Endothelial cell of umbilical vein (primary cell): ENCODE measurements at regions not wholly inside any gene's neighbourhood (a gene's known extent, or its start where the extent isn't known, plus 50 kb on each side); places are given as distances from the start of the nearest gene placed in this dataset.

Source experiments
- BruUV-seq: library from RNA; stranded (reverse); fragments of 400-500 nt; replicated peaks from 2 replicates; lab custom pipeline; 2021; lab: Mats Ljungman, UMichigan
- CTCF ChIA-PET: fragments of 300-600, 350-600 bp; sonication (Branson Sonifier 250); formaldehyde crosslinking; loops from one replicate; lab custom pipeline; 2021; ENCODE audit warnings: antibody characterized with exemption, inconsistent platforms; lab: Charles Lee
- POLR2A ChIA-PET: fragments of 300-600, 350-600 bp; sonication (Branson Sonifier 250); formaldehyde crosslinking; loops from one replicate; lab custom pipeline; 2021; ENCODE audit warnings: antibody characterized with exemption, inconsistent platforms; lab: Charles Lee
- DNase-seq: peaks from one replicate; pipeline ENCODE4 v3.0.0-alpha.2; 2011; ENCODE audit warnings: low read depth, low spot score
- FAIRE-seq: peaks from 2 replicates; lab custom pipeline; 2011; peaks lifted over from hg19 to GRCh38; lab: Jason Lieb, UNC
- H2AFZ ChIP-seq: 2 replicates; pipeline ENCODE4 v1.6.0; 2012; ENCODE audit warnings: low read depth, low read length, control low read depth, inconsistent platforms
- H3K27ac ChIP-seq: 2 replicates; pipeline ENCODE4 v1.5.1; 2011; ENCODE audit warnings: low read depth, mild to moderate bottlenecking, control low read depth, low read length, moderate library complexity; ENCODE audit not compliant: insufficient read depth
- H3K27me3 ChIP-seq, 2 experiments: 2 replicates each; pipeline versions ENCODE4 v1.6.0 to v1.6.1; 2011; ENCODE audit warnings: low read length in 2 of 2, mixed read lengths in 1 of 2; ENCODE audit not compliant: control insufficient read depth in 2 of 2, insufficient read depth in 2 of 2
- H3K36me3 ChIP-seq, 2 experiments: 2 replicates in 1 of 2; 3 replicates in 1 of 2; pipeline ENCODE4 v1.5.1; 2011; ENCODE audit warnings: low read length in 2 of 2, mild to moderate bottlenecking in 1 of 2, moderate library complexity in 1 of 2; ENCODE audit not compliant: control insufficient read depth in 2 of 2, insufficient read depth in 2 of 2; ENCODE audit errors: extremely low read depth in 1 of 2
- H3K4me1 ChIP-seq: 3 replicates; pipeline ENCODE4 v1.5.1; 2011; ENCODE audit warnings: mild to moderate bottlenecking, low read length; ENCODE audit not compliant: control insufficient read depth, insufficient read depth; ENCODE audit errors: extremely low read depth
- H3K4me2 ChIP-seq: 2 replicates; pipeline ENCODE4 v1.6.1; 2011; ENCODE audit warnings: low read length, control low read depth, mixed read lengths; ENCODE audit not compliant: insufficient read depth
- H3K4me3 ChIP-seq, 3 experiments: fragments of 200-600 bp in 1 of 3; sonication (generic), shearing (Covaris generic) in 1 of 3; replicated peaks in 1 of 3; 2 replicates each; pipeline ENCODE4 v1.5.1; 2011 to 2016; ENCODE audit warnings: control low read depth in 3 of 3, low read length in 3 of 3, mild to moderate bottlenecking in 2 of 3, inconsistent platforms in 1 of 3, low read depth in 1 of 3, moderate library complexity in 1 of 3; ENCODE audit not compliant: insufficient read depth in 1 of 3
- H3K79me2 ChIP-seq: 2 replicates; pipeline ENCODE4 v1.6.0; 2012; ENCODE audit warnings: low read length, inconsistent platforms; ENCODE audit not compliant: control insufficient read depth, insufficient read depth
- H3K9ac ChIP-seq: replicated peaks from 2 replicates; pipeline ENCODE3; 2011; ENCODE audit warnings: low read length, control low read depth; ENCODE audit not compliant: insufficient read depth; ENCODE audit errors: extremely low read depth
- H3K9me1 ChIP-seq: replicated peaks from 3 replicates; pipeline ENCODE4 v1.6.0; 2011; ENCODE audit warnings: mild to moderate bottlenecking, low read length; ENCODE audit not compliant: control insufficient read depth, insufficient read depth; ENCODE audit errors: extremely low read depth
- H3K9me3 ChIP-seq: replicated peaks from 2 replicates; pipeline ENCODE4 v1.5.1; 2012; ENCODE audit warnings: low read length, inconsistent platforms; ENCODE audit not compliant: control insufficient read depth, insufficient read depth
- H4K20me1 ChIP-seq: replicated peaks from 2 replicates; pipeline ENCODE3; 2011; ENCODE audit warnings: mild to moderate bottlenecking, low read length; ENCODE audit not compliant: control insufficient read depth, insufficient read depth; ENCODE audit errors: extremely low read depth
- EZH2 ChIP-seq: IDR thresholded peaks from 2 replicates; pipeline ENCODE4 v1.6.1; 2012; ENCODE audit warnings: borderline replicate concordance, low read depth, mild to moderate bottlenecking, moderate library complexity, low read length, inconsistent platforms; ENCODE audit not compliant: severe bottlenecking
- FOS ChIP-seq: IDR thresholded peaks from 2 replicates; pipeline ENCODE4 v1.6.1; 2011; ENCODE audit warnings: mild to moderate bottlenecking, low read length, moderate library complexity, borderline replicate concordance; ENCODE audit not compliant: insufficient read depth
- GATA2 ChIP-seq: IDR thresholded peaks from 2 replicates; pipeline ENCODE4 v1.7.0; 2011; ENCODE audit warnings: low read depth, mild to moderate bottlenecking, moderate library complexity, mixed read lengths, low read length; ENCODE audit not compliant: insufficient read length, insufficient read depth
- JUN ChIP-seq: IDR thresholded peaks from 2 replicates; pipeline ENCODE4 v1.6.1; 2011; ENCODE audit warnings: borderline replicate concordance, low read depth; ENCODE audit not compliant: insufficient read length, insufficient read depth
- MYC ChIP-seq: IDR thresholded peaks from one replicate; pipeline ENCODE4 v1.6.1; 2011; ENCODE audit warnings: mild to moderate bottlenecking, low read depth, low read length
- POLR2A ChIP-seq: IDR thresholded peaks from 2 replicates; pipeline ENCODE4 v1.6.1; 2012; ENCODE audit warnings: low read depth, mild to moderate bottlenecking, control low read depth, low read length
- POLR2AphosphoS5 ChIP-seq: IDR thresholded peaks from 2 replicates; pipeline ENCODE4 v1.6.1; 2012; ENCODE audit warnings: low read depth, mild to moderate bottlenecking, control low read depth, low read length, moderate library complexity; ENCODE audit not compliant: insufficient read depth
- dilution Hi-C: fragments of 300-500 bp; cut with MboI; formaldehyde crosslinking; loops from one replicate; pipeline ENCODE4 v1.15.0; 2019; ENCODE audit warnings: low sequenced_read_pairs; ENCODE audit not compliant: extremely low pct_ligation_motif_present
- intact Hi-C: fragments of 100-400 bp; cut with micrococcal nuclease; formaldehyde crosslinking; loops from one replicate; pipeline ENCODE4 v1.10.0; 2022
- TF ChIP-seq, protein P1 (sequence below), 2 donors: IDR thresholded peaks; 1 replicate in 1 of 2; 2 replicates in 1 of 2; pipeline ENCODE4 v1.5.1; 2011; ENCODE audit warnings: low read length in 2 of 2, mild to moderate bottlenecking in 2 of 2, moderate library complexity in 2 of 2, control low read depth in 1 of 2, inconsistent platforms in 1 of 2, low read depth in 1 of 2; ENCODE audit not compliant: insufficient read depth in 1 of 2; ENCODE audit errors: extremely low read depth in 1 of 2
- TF ChIP-seq, protein P2 (sequence below): IDR thresholded peaks from 2 replicates; pipeline ENCODE4 v1.6.1; 2011; ENCODE audit not compliant: insufficient read depth, insufficient read length

DNA sequence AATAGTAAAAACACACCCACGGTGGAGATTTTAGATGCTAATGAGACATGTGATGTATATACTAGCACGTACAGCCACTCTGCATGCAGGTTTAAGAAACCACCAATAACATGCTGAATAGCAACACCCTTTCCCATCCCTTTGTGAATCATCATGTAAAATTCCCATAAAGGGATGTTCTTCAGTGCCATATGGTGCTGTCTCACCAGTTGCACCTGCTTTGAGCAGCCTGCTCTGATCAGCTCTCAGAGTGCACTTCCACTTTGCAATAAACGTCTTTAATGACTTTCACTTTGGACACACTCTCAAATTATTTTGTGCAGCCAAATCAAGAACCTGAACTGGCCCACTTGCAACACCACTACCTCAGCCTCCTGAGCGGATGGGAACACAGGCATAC is 615.0 kb downstream of the ANKRD7 start:
- no TSS peak for BruUV-seq
- Histone ChIP-seq H3K27ac (no peak overlapping the region), H4K20me1 (no peaks in the 10 kb centered on the region), H3K9me1 (no peaks in the 10 kb centered on the region), H3K9me3 (peaks cover 4% of the 10 kb centered on the region), H3K4me1 (no peaks in the 10 kb centered on the region), H3K79me2 (no peaks in the 10 kb centered on the region), H2AFZ (no peak overlapping the region), H3K36me3 (no peaks in the 10 kb centered on the region), H3K4me2 (no peak overlapping the region), H3K27me3 (no peaks in the 10 kb centered on the region), H3K9ac (no peak overlapping the region), H3K4me3 (no peak overlapping the region)
- ChIA-PET CTCF (no interaction called here), POLR2A (no interaction called here)
- DNase-seq: no peak
- intact Hi-C loops (no loop called here), dilution Hi-C loops (no loop called here)
- no peak for FAIRE-seq
- TF ChIP-seq GATA2: no peak
- no peak for TF ChIP-seq EZH2
- no peak for TF ChIP-seq JUN
- TF ChIP-seq POLR2A: no peak
- TF ChIP-seq POLR2AphosphoS5: no peak
- TF ChIP-seq, protein P1, sequence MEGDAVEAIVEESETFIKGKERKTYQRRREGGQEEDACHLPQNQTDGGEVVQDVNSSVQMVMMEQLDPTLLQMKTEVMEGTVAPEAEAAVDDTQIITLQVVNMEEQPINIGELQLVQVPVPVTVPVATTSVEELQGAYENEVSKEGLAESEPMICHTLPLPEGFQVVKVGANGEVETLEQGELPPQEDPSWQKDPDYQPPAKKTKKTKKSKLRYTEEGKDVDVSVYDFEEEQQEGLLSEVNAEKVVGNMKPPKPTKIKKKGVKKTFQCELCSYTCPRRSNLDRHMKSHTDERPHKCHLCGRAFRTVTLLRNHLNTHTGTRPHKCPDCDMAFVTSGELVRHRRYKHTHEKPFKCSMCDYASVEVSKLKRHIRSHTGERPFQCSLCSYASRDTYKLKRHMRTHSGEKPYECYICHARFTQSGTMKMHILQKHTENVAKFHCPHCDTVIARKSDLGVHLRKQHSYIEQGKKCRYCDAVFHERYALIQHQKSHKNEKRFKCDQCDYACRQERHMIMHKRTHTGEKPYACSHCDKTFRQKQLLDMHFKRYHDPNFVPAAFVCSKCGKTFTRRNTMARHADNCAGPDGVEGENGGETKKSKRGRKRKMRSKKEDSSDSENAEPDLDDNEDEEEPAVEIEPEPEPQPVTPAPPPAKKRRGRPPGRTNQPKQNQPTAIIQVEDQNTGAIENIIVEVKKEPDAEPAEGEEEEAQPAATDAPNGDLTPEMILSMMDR (IDR thresholded peaks at IDR 0.05; ENCODE audit: extremely low read depth in 1 of 2, insufficient read depth in 1 of 2, low read depth in 1 of 2, low read length in 2 of 2): no peak
- no peak for TF ChIP-seq FOS
- TF ChIP-seq, protein P2, sequence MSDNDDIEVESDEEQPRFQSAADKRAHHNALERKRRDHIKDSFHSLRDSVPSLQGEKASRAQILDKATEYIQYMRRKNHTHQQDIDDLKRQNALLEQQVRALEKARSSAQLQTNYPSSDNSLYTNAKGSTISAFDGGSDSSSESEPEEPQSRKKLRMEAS: no peak
- no peak for TF ChIP-seq MYC
